HEK293 (cell line): ENCODE measurements at regions not wholly inside any gene's neighbourhood (a gene's known extent, or its start where the extent isn't known, plus 50 kb on each side); places are given as distances from the start of the nearest gene placed in this dataset.

Source experiments
- CTCF ChIA-PET: fragments of 350-600 bp; formaldehyde crosslinking; extraction: SDS; loops from one replicate; lab custom pipeline; 2021; ENCODE audit warnings: antibody characterized with exemption; lab: Yijun Ruan, JAX
- POLR2A ChIA-PET: fragments of 300-600 bp; formaldehyde crosslinking; extraction: SDS; loops from one replicate; lab custom pipeline; 2020; ENCODE audit warnings: antibody characterized with exemption, inconsistent platforms; lab: Yijun Ruan, JAX
- H3K27ac ChIP-seq: fragments of 200-500 bp; sonication (Bioruptor generic); 2 replicates; pipeline ENCODE4 v1.5.1; 2014; ENCODE audit warnings: low read depth, low read length, control low read depth, inconsistent platforms; ENCODE audit errors: extremely low read depth
- H3K36me3 ChIP-seq, 2 experiments: fragments of 200-500 bp in 1 of 2; sonication (Bioruptor generic) in 1 of 2; 1 replicate in 1 of 2; 2 replicates in 1 of 2; pipeline ENCODE4 v1.5.1; 2014 to 2017; ENCODE audit warnings: inconsistent platforms in 2 of 2, low read length in 2 of 2; ENCODE audit not compliant: control insufficient read depth in 2 of 2, insufficient read depth in 1 of 2
- H3K4me1 ChIP-seq: fragments of 200-500 bp; sonication (Bioruptor generic); 2 replicates; pipeline ENCODE4 v1.5.1; 2014; ENCODE audit warnings: mild to moderate bottlenecking, low read length, inconsistent platforms; ENCODE audit not compliant: control insufficient read depth, insufficient read depth
- H3K4me3 ChIP-seq: 2 replicates; pipeline ENCODE4 v1.5.1; 2011; ENCODE audit warnings: low read depth, mild to moderate bottlenecking, control low read depth, low read length, moderate library complexity
- H3K9me3 ChIP-seq: fragments of 200-500 bp; sonication (Bioruptor generic); 2 replicates; pipeline ENCODE4 v1.5.1; 2014; ENCODE audit warnings: low read depth, low read length, inconsistent platforms; ENCODE audit not compliant: control insufficient read depth, insufficient read depth
- GLIS1 ChIP-seq: fragments of 450-650 bp; formaldehyde crosslinking; IDR thresholded peaks from 2 replicates; pipeline ENCODE4 v1.5.1; 2016; ENCODE audit warnings: missing biosample characterization, missing genetic modification characterization
- GLIS2 ChIP-seq: fragments of 450-650 bp; formaldehyde crosslinking; IDR thresholded peaks from 2 replicates; pipeline ENCODE4 v1.5.1; 2016; ENCODE audit warnings: missing biosample characterization, missing genetic modification characterization
- MZF1 ChIP-seq: fragments of 450-650 bp; formaldehyde crosslinking; IDR thresholded peaks from 2 replicates; pipeline ENCODE4 v1.5.1; 2017; ENCODE audit warnings: missing biosample characterization, missing genetic modification characterization, borderline replicate concordance
- ZIC2 ChIP-seq: fragments of 450-650 bp; formaldehyde crosslinking; IDR thresholded peaks from 2 replicates; pipeline ENCODE4 v1.5.1; 2016; ENCODE audit warnings: missing biosample characterization, missing genetic modification characterization
- ZNF274 ChIP-seq, 2 experiments: fragments of 200-500 bp in 1 of 2; fragments of 450-650 bp in 1 of 2; sonication (Bioruptor generic) in 1 of 2; formaldehyde crosslinking in 1 of 2; IDR thresholded peaks; 2 replicates each; pipeline versions ENCODE4 v1.5.1 to v1.6.1; 2014 to 2016; ENCODE audit warnings: borderline replicate concordance in 1 of 2, inconsistent platforms in 1 of 2, low read length in 1 of 2, missing biosample characterization in 1 of 2, missing genetic modification characterization in 1 of 2
- ZNF292 ChIP-seq: fragments of 450-650 bp; formaldehyde crosslinking; IDR thresholded peaks from 2 replicates; pipeline ENCODE4 v1.5.1; 2016; ENCODE audit warnings: low read depth, missing biosample characterization, missing genetic modification characterization, borderline replicate concordance
- ZNF664 ChIP-seq: fragments of 450-650 bp; formaldehyde crosslinking; IDR thresholded peaks from 2 replicates; pipeline ENCODE4 v1.5.1; 2016; ENCODE audit warnings: missing biosample characterization, missing genetic modification characterization
- ZSCAN30 ChIP-seq: fragments of 450-650 bp; IDR thresholded peaks from 2 replicates; pipeline ENCODE4 v1.5.1; 2018; ENCODE audit warnings: missing biosample characterization, mild to moderate bottlenecking, missing genetic modification characterization, moderate library complexity
- TF ChIP-seq, protein P1 (sequence below): fragments of 450-650 bp; formaldehyde crosslinking; IDR thresholded peaks from 2 replicates; pipeline ENCODE4 v1.5.0; 2017; ENCODE audit warnings: missing biosample characterization, missing genetic modification characterization, borderline replicate concordance
- TF ChIP-seq, protein P2 (sequence below): fragments of 450-650 bp; formaldehyde crosslinking; IDR thresholded peaks from 2 replicates; pipeline ENCODE4 v1.5.1; 2017; ENCODE audit warnings: missing biosample characterization, missing genetic modification characterization
- TF ChIP-seq, protein P3 (sequence below): fragments of 450-650 bp; formaldehyde crosslinking; IDR thresholded peaks from 2 replicates; pipeline ENCODE4 v1.5.1; 2016; ENCODE audit warnings: missing biosample characterization, missing genetic modification characterization
- TF ChIP-seq, protein P4 (sequence below): fragments of 450-650 bp; formaldehyde crosslinking; IDR thresholded peaks from 2 replicates; pipeline ENCODE4 v1.5.1; 2017; ENCODE audit warnings: missing biosample characterization, missing genetic modification characterization

DNA sequence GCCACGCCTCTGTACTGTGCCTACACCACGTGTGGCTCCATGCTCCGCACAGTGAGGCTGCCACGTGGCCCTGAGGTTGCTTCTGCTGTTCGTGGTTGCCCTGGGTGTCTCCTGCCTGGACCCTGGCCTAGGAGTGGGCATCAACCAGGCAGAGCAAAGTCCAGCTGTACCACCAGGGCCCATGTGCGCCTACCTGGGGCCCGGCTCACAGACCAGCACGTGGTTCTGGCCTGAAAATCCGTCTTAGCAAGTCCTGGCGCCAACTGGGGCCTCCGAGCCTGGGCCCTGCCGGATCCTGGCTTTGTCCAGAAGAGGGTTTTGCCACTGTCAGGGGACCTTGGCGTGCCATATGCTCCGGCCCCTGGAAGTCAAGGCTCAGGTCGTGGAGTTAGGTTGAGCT, 107.1 kb upstream of the TTC34 start:
- Histone ChIP-seq H3K9me3 (no peaks in the 10 kb centered on the region), H3K36me3 (no peaks in the 10 kb centered on the region), H3K27ac (no peak overlapping the region), H3K4me1 (no peaks in the 10 kb centered on the region), H3K4me3 (no peak overlapping the region)
- CTCF ChIA-PET = no interaction called here
- no peak for TF ChIP-seq ZIC2 (tag by site-specific recombination)
- no peak for TF ChIP-seq ZNF292 (tag by site-specific recombination)
- TF ChIP-seq, protein P1, sequence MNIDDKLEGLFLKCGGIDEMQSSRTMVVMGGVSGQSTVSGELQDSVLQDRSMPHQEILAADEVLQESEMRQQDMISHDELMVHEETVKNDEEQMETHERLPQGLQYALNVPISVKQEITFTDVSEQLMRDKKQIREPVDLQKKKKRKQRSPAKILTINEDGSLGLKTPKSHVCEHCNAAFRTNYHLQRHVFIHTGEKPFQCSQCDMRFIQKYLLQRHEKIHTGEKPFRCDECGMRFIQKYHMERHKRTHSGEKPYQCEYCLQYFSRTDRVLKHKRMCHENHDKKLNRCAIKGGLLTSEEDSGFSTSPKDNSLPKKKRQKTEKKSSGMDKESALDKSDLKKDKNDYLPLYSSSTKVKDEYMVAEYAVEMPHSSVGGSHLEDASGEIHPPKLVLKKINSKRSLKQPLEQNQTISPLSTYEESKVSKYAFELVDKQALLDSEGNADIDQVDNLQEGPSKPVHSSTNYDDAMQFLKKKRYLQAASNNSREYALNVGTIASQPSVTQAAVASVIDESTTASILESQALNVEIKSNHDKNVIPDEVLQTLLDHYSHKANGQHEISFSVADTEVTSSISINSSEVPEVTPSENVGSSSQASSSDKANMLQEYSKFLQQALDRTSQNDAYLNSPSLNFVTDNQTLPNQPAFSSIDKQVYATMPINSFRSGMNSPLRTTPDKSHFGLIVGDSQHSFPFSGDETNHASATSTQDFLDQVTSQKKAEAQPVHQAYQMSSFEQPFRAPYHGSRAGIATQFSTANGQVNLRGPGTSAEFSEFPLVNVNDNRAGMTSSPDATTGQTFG (tag by site-specific recombination) = no peak
- TF ChIP-seq ZNF274 (IDR thresholded peaks at IDR 0.05; ENCODE audit: low read length) = no peak
- TF ChIP-seq ZNF274 (tag by site-specific recombination; IDR thresholded peaks at IDR 0.05; ENCODE audit: borderline replicate concordance) = no peak
- TF ChIP-seq, protein P2, sequence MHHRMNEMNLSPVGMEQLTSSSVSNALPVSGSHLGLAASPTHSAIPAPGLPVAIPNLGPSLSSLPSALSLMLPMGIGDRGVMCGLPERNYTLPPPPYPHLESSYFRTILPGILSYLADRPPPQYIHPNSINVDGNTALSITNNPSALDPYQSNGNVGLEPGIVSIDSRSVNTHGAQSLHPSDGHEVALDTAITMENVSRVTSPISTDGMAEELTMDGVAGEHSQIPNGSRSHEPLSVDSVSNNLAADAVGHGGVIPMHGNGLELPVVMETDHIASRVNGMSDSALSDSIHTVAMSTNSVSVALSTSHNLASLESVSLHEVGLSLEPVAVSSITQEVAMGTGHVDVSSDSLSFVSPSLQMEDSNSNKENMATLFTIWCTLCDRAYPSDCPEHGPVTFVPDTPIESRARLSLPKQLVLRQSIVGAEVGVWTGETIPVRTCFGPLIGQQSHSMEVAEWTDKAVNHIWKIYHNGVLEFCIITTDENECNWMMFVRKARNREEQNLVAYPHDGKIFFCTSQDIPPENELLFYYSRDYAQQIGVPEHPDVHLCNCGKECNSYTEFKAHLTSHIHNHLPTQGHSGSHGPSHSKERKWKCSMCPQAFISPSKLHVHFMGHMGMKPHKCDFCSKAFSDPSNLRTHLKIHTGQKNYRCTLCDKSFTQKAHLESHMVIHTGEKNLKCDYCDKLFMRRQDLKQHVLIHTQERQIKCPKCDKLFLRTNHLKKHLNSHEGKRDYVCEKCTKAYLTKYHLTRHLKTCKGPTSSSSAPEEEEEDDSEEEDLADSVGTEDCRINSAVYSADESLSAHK (tag by site-specific recombination) = no peak
- TF ChIP-seq MZF1 (tag by site-specific recombination) = no peak
- no peak for TF ChIP-seq ZNF664 (tag by site-specific recombination)
- TF ChIP-seq, protein P3, sequence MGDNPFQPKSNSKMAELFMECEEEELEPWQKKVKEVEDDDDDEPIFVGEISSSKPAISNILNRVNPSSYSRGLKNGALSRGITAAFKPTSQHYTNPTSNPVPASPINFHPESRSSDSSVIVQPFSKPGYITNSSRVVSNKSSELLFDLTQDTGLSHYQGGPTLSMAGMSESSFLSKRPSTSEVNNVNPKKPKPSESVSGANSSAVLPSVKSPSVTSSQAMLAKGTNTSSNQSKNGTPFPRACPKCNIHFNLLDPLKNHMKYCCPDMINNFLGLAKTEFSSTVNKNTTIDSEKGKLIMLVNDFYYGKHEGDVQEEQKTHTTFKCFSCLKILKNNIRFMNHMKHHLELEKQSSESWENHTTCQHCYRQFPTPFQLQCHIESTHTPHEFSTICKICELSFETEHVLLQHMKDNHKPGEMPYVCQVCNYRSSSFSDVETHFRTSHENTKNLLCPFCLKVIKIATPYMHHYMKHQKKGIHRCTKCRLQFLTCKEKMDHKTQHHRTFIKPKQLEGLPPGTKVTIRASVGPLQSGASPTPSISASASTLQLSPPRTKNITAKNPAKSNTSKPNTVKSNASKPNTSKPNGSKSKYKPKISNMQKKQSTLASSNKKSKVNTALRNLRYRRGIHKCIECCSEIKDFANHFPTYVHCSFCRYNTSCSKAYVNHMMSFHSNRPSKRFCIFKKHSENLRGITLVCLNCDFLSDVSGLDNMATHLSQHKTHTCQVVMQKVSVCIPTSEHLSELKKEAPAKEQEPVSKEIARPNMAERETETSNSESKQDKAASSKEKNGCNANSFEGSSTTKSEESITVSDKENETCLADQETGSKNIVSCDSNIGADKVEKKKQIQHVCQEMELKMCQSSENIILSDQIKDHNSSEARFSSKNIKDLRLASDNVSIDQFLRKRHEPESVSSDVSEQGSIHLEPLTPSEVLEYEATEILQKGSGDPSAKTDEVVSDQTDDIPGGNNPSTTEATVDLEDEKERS (tag by site-specific recombination) = no peak
- POLR2A ChIA-PET = no interaction called here

DNA sequence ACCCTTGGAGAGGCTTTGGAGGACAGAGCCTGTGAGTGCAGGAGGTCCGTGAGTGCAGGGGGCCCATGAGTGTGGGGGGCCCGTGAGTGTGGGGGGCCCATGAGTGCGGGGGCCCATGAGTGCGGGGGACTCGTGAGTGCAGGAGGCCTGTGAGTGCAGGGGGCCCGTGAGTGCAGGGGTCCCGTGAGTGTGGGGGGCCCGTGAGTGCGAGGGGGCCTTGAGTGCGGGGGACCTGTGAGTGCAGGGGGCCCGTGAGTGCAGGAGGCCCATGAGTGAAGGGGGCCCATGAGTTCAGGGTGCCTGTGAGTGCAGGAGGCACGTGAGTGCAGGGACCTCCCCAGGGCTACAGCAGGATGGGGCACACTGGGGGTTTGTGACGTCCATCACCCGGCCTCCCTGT, 108.3 kb upstream of the TTC34 start:
- Histone ChIP-seq H3K4me1 (no peaks in the 10 kb centered on the region), H3K9me3 (no peaks in the 10 kb centered on the region), H3K27ac (no peak overlapping the region), H3K4me3 (no peak overlapping the region), H3K36me3 (no peaks in the 10 kb centered on the region)
- CTCF ChIA-PET = no interaction called here
- peak; percentile 57; the same call in 1 of the 2 replicates for TF ChIP-seq GLIS2 (tag by site-specific recombination)
- no peak for TF ChIP-seq ZIC2 (tag by site-specific recombination)
- peak; percentile 96 for TF ChIP-seq GLIS1 (tag by site-specific recombination)
- TF ChIP-seq, protein P4, sequence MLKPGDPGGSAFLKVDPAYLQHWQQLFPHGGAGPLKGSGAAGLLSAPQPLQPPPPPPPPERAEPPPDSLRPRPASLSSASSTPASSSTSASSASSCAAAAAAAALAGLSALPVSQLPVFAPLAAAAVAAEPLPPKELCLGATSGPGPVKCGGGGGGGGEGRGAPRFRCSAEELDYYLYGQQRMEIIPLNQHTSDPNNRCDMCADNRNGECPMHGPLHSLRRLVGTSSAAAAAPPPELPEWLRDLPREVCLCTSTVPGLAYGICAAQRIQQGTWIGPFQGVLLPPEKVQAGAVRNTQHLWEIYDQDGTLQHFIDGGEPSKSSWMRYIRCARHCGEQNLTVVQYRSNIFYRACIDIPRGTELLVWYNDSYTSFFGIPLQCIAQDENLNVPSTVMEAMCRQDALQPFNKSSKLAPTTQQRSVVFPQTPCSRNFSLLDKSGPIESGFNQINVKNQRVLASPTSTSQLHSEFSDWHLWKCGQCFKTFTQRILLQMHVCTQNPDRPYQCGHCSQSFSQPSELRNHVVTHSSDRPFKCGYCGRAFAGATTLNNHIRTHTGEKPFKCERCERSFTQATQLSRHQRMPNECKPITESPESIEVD (tag by site-specific recombination) = no peak
- no peak for TF ChIP-seq ZSCAN30
- TF ChIP-seq, all 188 proteins: peak for 2
- POLR2A ChIA-PET = no interaction called here
